Stomach (tissue), 8 donors: ENCODE measurements at regions not wholly inside any gene's neighbourhood (a gene's known extent, or its start where the extent isn't known, plus 50 kb on each side); places are given as distances from the start of the nearest gene placed in this dataset.

Source experiments
- DNase-seq, 2 donors: peaks; one replicate each; pipeline versions ENCODE4 v3.0.0 to v3.0.0-alpha.2; 2013 to 2019
- H3K27ac ChIP-seq, 5 donors: fragments of 200-600 bp in 4 of 5; sonication (generic) in 4 of 5; one replicate each; pipeline ENCODE4 v1.5.1; 2013 to 2019; ENCODE audit warnings: mild to moderate bottlenecking in 1 of 5, moderate library complexity in 1 of 5
- H3K27me3 ChIP-seq, 3 donors: fragments of 200-600 bp; sonication (generic); one replicate each; pipeline ENCODE4 v1.5.1; 2017 to 2019; ENCODE audit warnings: mixed run types in 1 of 3
- H3K36me3 ChIP-seq, 4 donors: fragments of 200-600 bp; sonication (generic); 1 replicate in 3 of 4; 2 replicates in 1 of 4; pipeline ENCODE4 v1.5.1; 2016 to 2019
- H3K4me1 ChIP-seq, 4 donors: fragments of 200-600 bp; sonication (generic); one replicate each; pipeline ENCODE4 v1.5.1; 2016 to 2019
- H3K4me3 ChIP-seq, 4 donors: fragments of 200-600 bp; sonication (generic) in 3 of 4; one replicate each; pipeline ENCODE4 v1.5.1; 2016 to 2019; ENCODE audit warnings: mild to moderate bottlenecking in 1 of 4
- H3K9me3 ChIP-seq, 4 donors: fragments of 200-600 bp; sonication (generic); one replicate each; pipeline ENCODE4 v1.5.1; 2016 to 2019
- EP300 ChIP-seq: sonication (generic); formaldehyde crosslinking; IDR thresholded peaks from one replicate; pipeline ENCODE4 v1.6.1; 2017; ENCODE audit warnings: antibody characterized with exemption
- POLR2A ChIP-seq, 4 donors: fragments of 450-650 bp; IDR thresholded peaks; one replicate each; pipeline ENCODE4 v1.6.1; 2016; ENCODE audit warnings: antibody characterized with exemption in 4 of 4, control low read depth in 2 of 4, mild to moderate bottlenecking in 1 of 4, moderate library complexity in 1 of 4
- POLR2AphosphoS5 ChIP-seq, 3 donors: sonication (generic); formaldehyde crosslinking; IDR thresholded peaks; one replicate each; pipeline ENCODE4 v1.6.1; 2016; ENCODE audit warnings: antibody characterized with exemption in 3 of 3
- WGBS, 5 donors: extraction: QIAGEN DNeasy Blood & Tissue Kit in 3 of 5; methylation state at CpG; one replicate each; pipeline versions ENCODE4 v1.1.5 to v1.1.7; 2013 to 2018; 5-methylcytosine and 5-hydroxymethylcytosine counted together
- intact Hi-C: fragments of 100-400 bp; cut with DNase I; formaldehyde crosslinking; loops from one replicate; pipeline ENCODE4 v1.15.1; 2023; ENCODE audit warnings: low total_unique reads
- TF ChIP-seq, protein P1 (sequence below), 7 experiments: fragments of 450-650 bp in 4 of 7; fragments of 200-600 bp in 3 of 7; sonication (generic) in 3 of 7; IDR thresholded peaks; one replicate each; pipeline ENCODE4 v1.5.1; 2016 to 2019; ENCODE audit warnings: antibody characterized with exemption in 7 of 7, control low read depth in 2 of 7, mild to moderate bottlenecking in 1 of 7
- donor health status: healthy with polysubstance abuse.
- donor health status: Bipolar disorder and iron deficiency.
- donor health status: healthy.

DNA sequence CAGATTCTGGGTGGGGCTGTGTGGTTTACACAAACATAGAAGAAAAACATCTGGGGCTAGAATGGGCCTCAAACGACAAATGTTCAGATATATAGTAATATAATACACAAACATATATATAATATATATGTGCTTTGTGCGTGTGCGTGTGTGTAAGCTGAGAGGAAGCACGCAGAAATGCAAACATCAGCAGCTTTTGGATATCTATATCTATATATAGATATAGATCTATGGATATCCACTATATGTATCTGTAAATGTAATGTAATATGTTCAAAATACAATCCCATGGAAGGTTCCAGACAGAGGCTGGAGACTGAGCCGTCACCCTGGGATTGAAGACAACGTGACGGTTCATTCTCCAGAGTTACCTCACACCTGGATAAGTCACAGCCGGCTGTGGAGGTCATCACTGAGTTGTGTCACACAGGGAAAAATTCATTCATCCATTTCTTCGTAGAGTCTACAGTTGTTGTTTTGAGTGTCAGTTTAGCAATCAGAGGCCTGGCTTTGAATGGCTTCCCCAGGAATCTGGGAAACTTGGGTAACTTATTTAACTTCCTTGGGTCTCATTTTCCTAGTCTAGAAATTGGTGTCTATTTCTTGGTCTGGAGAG is 123.0 kb upstream of the CPEB4 start:
- H3K36me3 ChIP-seq = no peaks in the 10 kb centered on the region
- H3K9me3 ChIP-seq = no peaks in the 10 kb centered on the region
- no peak for DNase-seq
- 79 to 85% (median 82%) methylated on average over 9 of the region's 9 CpGs for WGBS, 5 donors
- H3K27me3 ChIP-seq = no peaks in the 10 kb centered on the region
- H3K4me1 ChIP-seq = peaks cover 10 to 38% (median 24%) of the 10 kb centered on the region in 4 donors
- no peak overlapping the region for H3K4me3 ChIP-seq
- H3K27ac ChIP-seq = peak overlapping the region in 4 of 5 donors; percentile 64 to 80 (median 70)
- intact Hi-C loops = no loop called here
- TF ChIP-seq, protein P1, sequence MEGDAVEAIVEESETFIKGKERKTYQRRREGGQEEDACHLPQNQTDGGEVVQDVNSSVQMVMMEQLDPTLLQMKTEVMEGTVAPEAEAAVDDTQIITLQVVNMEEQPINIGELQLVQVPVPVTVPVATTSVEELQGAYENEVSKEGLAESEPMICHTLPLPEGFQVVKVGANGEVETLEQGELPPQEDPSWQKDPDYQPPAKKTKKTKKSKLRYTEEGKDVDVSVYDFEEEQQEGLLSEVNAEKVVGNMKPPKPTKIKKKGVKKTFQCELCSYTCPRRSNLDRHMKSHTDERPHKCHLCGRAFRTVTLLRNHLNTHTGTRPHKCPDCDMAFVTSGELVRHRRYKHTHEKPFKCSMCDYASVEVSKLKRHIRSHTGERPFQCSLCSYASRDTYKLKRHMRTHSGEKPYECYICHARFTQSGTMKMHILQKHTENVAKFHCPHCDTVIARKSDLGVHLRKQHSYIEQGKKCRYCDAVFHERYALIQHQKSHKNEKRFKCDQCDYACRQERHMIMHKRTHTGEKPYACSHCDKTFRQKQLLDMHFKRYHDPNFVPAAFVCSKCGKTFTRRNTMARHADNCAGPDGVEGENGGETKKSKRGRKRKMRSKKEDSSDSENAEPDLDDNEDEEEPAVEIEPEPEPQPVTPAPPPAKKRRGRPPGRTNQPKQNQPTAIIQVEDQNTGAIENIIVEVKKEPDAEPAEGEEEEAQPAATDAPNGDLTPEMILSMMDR (IDR thresholded peaks at IDR 0.05) = no peak
- TF ChIP-seq EP300 (no peak), POLR2AphosphoS5 (IDR thresholded peaks at IDR 0.05) (no peak), POLR2A (IDR thresholded peaks at IDR 0.05) (no peak)

DNA sequence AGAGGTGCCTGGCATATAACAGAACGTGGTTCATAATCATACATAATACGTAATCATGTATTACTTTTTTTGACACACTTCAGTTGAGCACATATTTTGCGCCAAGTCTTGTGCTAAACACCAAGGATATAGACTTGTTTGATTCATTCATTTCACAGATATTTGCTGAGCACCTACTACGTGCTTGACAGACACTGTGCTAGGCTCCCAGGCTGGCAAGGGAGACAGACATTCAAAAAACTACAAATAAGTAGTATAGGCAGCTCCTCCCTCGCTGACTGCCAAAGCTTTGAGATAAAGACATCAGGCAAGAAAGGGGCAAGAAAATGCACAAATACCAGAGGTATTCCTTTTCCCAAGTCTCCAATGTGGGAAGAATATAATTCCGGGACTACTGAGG is 122.5 kb upstream of the CPEB4 start:
- 67 to 88% (median 74%) methylated on average over 6 of the region's 6 CpGs for WGBS, 5 donors
- Histone ChIP-seq H3K36me3 (no peaks in the 10 kb centered on the region), H3K27ac (peak overlapping the region; percentile 64 to 80 (median 74)), H3K4me1 (peaks cover 10 to 39% (median 25%) of the 10 kb centered on the region in 4 donors), H3K4me3 (no peak overlapping the region), H3K9me3 (no peaks in the 10 kb centered on the region), H3K27me3 (no peaks in the 10 kb centered on the region)
- intact Hi-C loops = no loop called here
- DNase-seq = no peak
- no peak for TF ChIP-seq EP300
- TF ChIP-seq POLR2A (IDR thresholded peaks at IDR 0.05) = no peak
- TF ChIP-seq, protein P1 (IDR thresholded peaks at IDR 0.05) = no peak
- TF ChIP-seq POLR2AphosphoS5 (IDR thresholded peaks at IDR 0.05) = no peak

DNA sequence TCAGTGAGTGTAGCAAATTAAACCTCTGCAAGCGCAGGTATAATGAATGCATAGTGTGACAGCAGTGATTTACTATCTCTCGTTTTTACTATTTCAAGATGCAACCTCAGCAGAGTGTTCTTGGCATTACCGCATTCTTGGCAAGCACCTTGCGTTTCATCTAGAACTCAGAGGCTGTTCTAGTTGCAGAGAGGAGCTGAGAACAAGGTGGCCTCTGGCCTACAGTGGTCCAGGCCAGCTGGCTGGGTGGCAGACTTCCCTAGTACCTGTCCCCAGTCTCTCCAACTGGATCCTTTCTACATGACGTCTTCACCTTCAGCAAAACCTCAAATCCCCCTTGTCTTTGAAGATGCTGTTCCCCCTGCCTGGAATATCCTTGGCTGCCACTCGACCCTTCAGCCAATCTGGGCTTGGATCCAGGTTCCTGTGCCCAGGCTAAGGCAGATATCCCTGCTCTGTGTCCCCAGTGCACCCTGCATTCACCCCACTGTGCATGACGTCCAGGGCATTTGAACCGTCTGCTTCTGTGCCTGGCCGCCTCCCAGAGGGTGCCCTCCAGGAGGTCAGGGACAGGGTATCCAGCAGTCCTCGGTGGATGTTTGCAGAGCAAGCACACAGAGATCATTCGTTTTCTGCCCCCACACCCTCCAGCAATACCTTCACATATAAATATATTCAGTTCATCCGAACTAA is 120.4 kb upstream of the CPEB4 start:
- H3K4me1 ChIP-seq = peaks cover 25 to 58% (median 40%) of the 10 kb centered on the region in 4 donors
- H3K36me3 ChIP-seq = no peaks in the 10 kb centered on the region
- no peak overlapping the region for H3K4me3 ChIP-seq
- intact Hi-C loops = no loop called here
- no peaks in the 10 kb centered on the region for H3K27me3 ChIP-seq
- WGBS, 5 donors = 53 to 68% (median 64%) methylated on average over 12 of the region's 12 CpGs
- peak in 1 of 2 donors; percentile 45 for DNase-seq
- no peaks in the 10 kb centered on the region for H3K9me3 ChIP-seq
- no peak for TF ChIP-seq POLR2AphosphoS5 (IDR thresholded peaks at IDR 0.05)
- peak overlapping the region in 3 of 5 donors; percentile 74 to 80 (median 76) for H3K27ac ChIP-seq

DNA sequence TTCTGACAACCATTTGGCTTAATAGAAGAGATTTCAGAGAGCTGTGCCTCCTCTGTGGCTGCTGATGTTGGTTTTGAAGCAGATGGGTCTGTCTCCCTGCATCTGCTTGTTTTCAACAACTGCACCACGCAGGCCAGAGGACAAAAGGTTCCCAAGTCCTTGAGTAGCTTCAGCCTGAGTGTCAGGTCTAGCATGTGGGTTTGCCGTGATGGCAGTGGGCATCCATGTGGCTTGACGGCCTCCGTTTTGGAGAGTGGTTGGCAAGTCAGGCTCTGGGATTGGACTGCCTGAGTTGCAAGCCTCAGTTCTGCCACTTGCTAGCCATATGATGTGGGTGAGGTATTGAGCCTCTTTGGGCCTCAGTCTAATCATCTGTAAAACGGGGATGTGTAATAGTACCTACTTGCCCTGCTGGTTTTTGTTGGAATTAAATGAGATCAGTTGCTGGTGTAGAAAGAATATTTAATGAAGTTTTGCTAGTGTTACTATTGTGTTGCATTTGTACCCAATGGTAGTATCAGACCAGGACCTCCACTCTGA is 119.8 kb upstream of the CPEB4 start:
- intact Hi-C loops = no loop called here
- TF ChIP-seq EP300 (no peak), POLR2AphosphoS5 (IDR thresholded peaks at IDR 0.05) (no peak), POLR2A (IDR thresholded peaks at IDR 0.05) (no peak)
- TF ChIP-seq, protein P1 (IDR thresholded peaks at IDR 0.05) = no peak

More for the DNA sequence above, 119.8 kb upstream of the CPEB4 start:
- WGBS, 5 donors = 90 to 94% (median 92%) methylated on average over 5 of the region's 5 CpGs
- Histone ChIP-seq H3K4me3 (no peak overlapping the region), H3K4me1 (peaks cover 25 to 57% (median 40%) of the 10 kb centered on the region in 4 donors), H3K36me3 (no peaks in the 10 kb centered on the region), H3K27me3 (no peaks in the 10 kb centered on the region), H3K27ac (peak overlapping the region in 2 of 5 donors; percentile 74 to 80), H3K9me3 (no peaks in the 10 kb centered on the region)
- no peak for DNase-seq
